Uterus (tissue), 2 donors: ENCODE measurements at regions not wholly inside any gene's neighbourhood (a gene's known extent, or its start where the extent isn't known, plus 50 kb on each side); places are given as distances from the start of the nearest gene placed in this dataset.

Experiments
- POLR2A ChIP-seq, 2 donors: fragments of 450-650 bp; IDR thresholded peaks; one replicate each; pipeline ENCODE4 v1.6.1; 2016; ENCODE audit warnings: antibody characterized with exemption in 2 of 2, mild to moderate bottlenecking in 1 of 2, moderate library complexity in 1 of 2
- TF ChIP-seq, protein P1 (sequence below), 4 experiments: fragments of 200-600 bp in 2 of 4; fragments of 450-650 bp in 2 of 4; sonication (generic) in 2 of 4; IDR thresholded peaks; one replicate each; pipeline ENCODE4 v1.5.1; 2016 to 2019; ENCODE audit warnings: antibody characterized with exemption in 4 of 4, mild to moderate bottlenecking in 2 of 4, moderate library complexity in 1 of 4

DNA sequence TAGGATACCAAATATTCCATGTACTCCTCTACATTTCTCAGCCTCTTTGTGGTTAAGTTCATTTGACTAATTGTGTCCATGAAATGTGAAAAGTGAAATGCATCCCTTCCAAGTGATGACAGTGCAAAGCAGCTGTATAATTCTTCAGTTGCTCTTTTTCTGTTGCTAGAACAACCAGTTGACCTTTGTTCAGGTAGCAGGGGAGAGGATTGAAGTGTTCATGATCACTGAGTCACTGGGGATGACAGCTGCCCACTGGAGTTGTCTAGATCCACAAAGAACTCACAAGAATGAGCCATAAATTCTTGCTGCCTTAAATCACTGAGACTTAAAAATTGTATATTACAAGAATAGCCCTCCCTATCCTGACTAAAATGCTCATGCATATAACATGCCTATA is 254.6 kb downstream of the EPHA7 start:
- TF ChIP-seq, protein P1, sequence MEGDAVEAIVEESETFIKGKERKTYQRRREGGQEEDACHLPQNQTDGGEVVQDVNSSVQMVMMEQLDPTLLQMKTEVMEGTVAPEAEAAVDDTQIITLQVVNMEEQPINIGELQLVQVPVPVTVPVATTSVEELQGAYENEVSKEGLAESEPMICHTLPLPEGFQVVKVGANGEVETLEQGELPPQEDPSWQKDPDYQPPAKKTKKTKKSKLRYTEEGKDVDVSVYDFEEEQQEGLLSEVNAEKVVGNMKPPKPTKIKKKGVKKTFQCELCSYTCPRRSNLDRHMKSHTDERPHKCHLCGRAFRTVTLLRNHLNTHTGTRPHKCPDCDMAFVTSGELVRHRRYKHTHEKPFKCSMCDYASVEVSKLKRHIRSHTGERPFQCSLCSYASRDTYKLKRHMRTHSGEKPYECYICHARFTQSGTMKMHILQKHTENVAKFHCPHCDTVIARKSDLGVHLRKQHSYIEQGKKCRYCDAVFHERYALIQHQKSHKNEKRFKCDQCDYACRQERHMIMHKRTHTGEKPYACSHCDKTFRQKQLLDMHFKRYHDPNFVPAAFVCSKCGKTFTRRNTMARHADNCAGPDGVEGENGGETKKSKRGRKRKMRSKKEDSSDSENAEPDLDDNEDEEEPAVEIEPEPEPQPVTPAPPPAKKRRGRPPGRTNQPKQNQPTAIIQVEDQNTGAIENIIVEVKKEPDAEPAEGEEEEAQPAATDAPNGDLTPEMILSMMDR (IDR thresholded peaks at IDR 0.05): no peak
- TF ChIP-seq POLR2A (IDR thresholded peaks at IDR 0.05): no peak
